AG08395 (cell line): ENCODE measurements at regions not wholly inside any gene's neighbourhood (a gene's known extent, or its start where the extent isn't known, plus 50 kb on each side); places are given as distances from the start of the nearest gene placed in this dataset.

Source experiments
- DNase-seq: peaks from one replicate; pipeline ENCODE4 v3.0.0; 2012; ENCODE audit warnings: mixed read lengths, low spot score

GRCh38 chr7:144957998-144958397, 122.1 kb upstream of the TPK1 start:
- DNase-seq, result no peak

- DNase-seq, result no peak
Observed at GRCh38 chr7:144955422-144955821, 119.6 kb upstream of the TPK1 start.

GRCh38 chr7:144941127-144941526, 105.3 kb upstream of the TPK1 start:
- no peak for DNase-seq

- DNase-seq, result no peak
Observed at GRCh38 chr7:144937199-144937598, 101.3 kb upstream of the TPK1 start.

- no peak for DNase-seq
Observed at GRCh38 chr7:144936314-144936713, 100.5 kb upstream of the TPK1 start.

GRCh38 chr7:144910411-144910810, 74.6 kb upstream of the TPK1 start:
- no peak for DNase-seq

GRCh38 chr7:144908943-144909556, 73.2 kb upstream of the TPK1 start:
- DNase-seq, result no peak

GRCh38 chr7:144908324-144908723, 72.5 kb upstream of the TPK1 start:
- no peak for DNase-seq

- DNase-seq, result no peak
Observed at GRCh38 chr7:144907577-144907976, 71.7 kb upstream of the TPK1 start.

- no peak for DNase-seq
Observed at GRCh38 chr7:144903201-144903600, 67.3 kb upstream of the TPK1 start.

GRCh38 chr7:144892761-144893160, 56.9 kb upstream of the TPK1 start:
- DNase-seq, result no peak
